ENCODE measurements at regions not wholly inside any gene's neighbourhood (a gene's known extent, or its start where the extent isn't known, plus 50 kb on each side); places are given as distances from the start of the nearest gene placed in this dataset.

GRCh38 chr21:39003982-39004633, 179.1 kb downstream of the PSMG1 start:
- TF ChIP-seq REST (IDR thresholded peaks at IDR 0.05; ENCODE audit: insufficient replicate concordance, low read depth) (no peak), SPI1 (IDR thresholded peaks at IDR 0.05; ENCODE audit: borderline replicate concordance, low read depth) (no peak), GABPA (IDR thresholded peaks at IDR 0.05; ENCODE audit: low read depth) (no peak), POLR2AphosphoS5 (IDR thresholded peaks at IDR 0.05; ENCODE audit: low read depth) (no peak), CTCF (IDR thresholded peaks at IDR 0.05; ENCODE audit: insufficient read depth, low read length) (no peak)
- Histone ChIP-seq H3K27me3 (ENCODE audit: insufficient read depth, poor library complexity, severe bottlenecking) (no peaks in the 10 kb centered on the region), H3K4me3 (replicated peaks; ENCODE audit: insufficient read depth, low read length) (no peak overlapping the region), H3K27ac (replicated peaks) (peak overlapping the region; percentile 73)
- no peak for DNase-seq (ENCODE audit: low read depth in 1 of 2, low spot score in 1 of 2)

- H3K27me3 ChIP-seq (ENCODE audit: insufficient read depth, poor library complexity, severe bottlenecking), result no peaks in the 10 kb centered on the region
- no peak overlapping the region for H3K4me3 ChIP-seq (replicated peaks; ENCODE audit: insufficient read depth, low read length)
- H3K27ac ChIP-seq (replicated peaks), result no peak overlapping the region
- TF ChIP-seq POLR2AphosphoS5 (IDR thresholded peaks at IDR 0.05; ENCODE audit: low read depth) (no peak), SPI1 (IDR thresholded peaks at IDR 0.05; ENCODE audit: borderline replicate concordance, low read depth) (no peak), REST (IDR thresholded peaks at IDR 0.05; ENCODE audit: insufficient replicate concordance, low read depth) (no peak), GABPA (IDR thresholded peaks at IDR 0.05; ENCODE audit: low read depth) (no peak), CTCF (IDR thresholded peaks at IDR 0.05; ENCODE audit: insufficient read depth, low read length) (no peak)
- no peak for DNase-seq (ENCODE audit: low read depth in 1 of 2, low spot score in 1 of 2)
Observed at GRCh38 chr21:39001341-39001740, 181.9 kb downstream of the PSMG1 start.

GRCh38 chr21:39000496-39000895, 182.8 kb downstream of the PSMG1 start:
- Histone ChIP-seq H3K27ac (replicated peaks) (no peak overlapping the region), H3K4me3 (replicated peaks; ENCODE audit: insufficient read depth, low read length) (no peak overlapping the region), H3K27me3 (ENCODE audit: insufficient read depth, poor library complexity, severe bottlenecking) (no peaks in the 10 kb centered on the region)
- TF ChIP-seq SPI1 (IDR thresholded peaks at IDR 0.05; ENCODE audit: borderline replicate concordance, low read depth) (no peak), CTCF (IDR thresholded peaks at IDR 0.05; ENCODE audit: insufficient read depth, low read length) (no peak), GABPA (IDR thresholded peaks at IDR 0.05; ENCODE audit: low read depth) (no peak), POLR2AphosphoS5 (IDR thresholded peaks at IDR 0.05; ENCODE audit: low read depth) (no peak), REST (IDR thresholded peaks at IDR 0.05; ENCODE audit: insufficient replicate concordance, low read depth) (no peak)
- DNase-seq (ENCODE audit: low read depth in 1 of 2, low spot score in 1 of 2), result no peak

Measured in HL-60 (cell line).